Fibroblast of lung (primary cell): ENCODE measurements at regions not wholly inside any gene's neighbourhood (a gene's known extent, or its start where the extent isn't known, plus 50 kb on each side); places are given as distances from the start of the nearest gene placed in this dataset.

Source experiments
- DNase-seq, 2 donors: peaks; one replicate each; pipeline versions ENCODE4 v3.0.0 to v3.0.0-alpha.2; 2010; ENCODE audit warnings: low read depth in 2 of 2
- H2AFZ ChIP-seq: 2 replicates; pipeline ENCODE4 v1.5.1; 2012; ENCODE audit warnings: low read length, control low read depth, inconsistent platforms
- H3K27ac ChIP-seq: 2 replicates; pipeline ENCODE4 v1.5.1; 2011; ENCODE audit warnings: low read length, control low read depth; ENCODE audit not compliant: insufficient read depth
- H3K27me3 ChIP-seq: 2 replicates; pipeline ENCODE4 v1.5.1; 2011; ENCODE audit warnings: mild to moderate bottlenecking, low read length; ENCODE audit not compliant: control insufficient read depth, insufficient read depth
- H3K36me3 ChIP-seq: 2 replicates; pipeline ENCODE4 v1.5.1; 2011; ENCODE audit warnings: low read length; ENCODE audit not compliant: control insufficient read depth, insufficient read depth
- H3K4me1 ChIP-seq: 2 replicates; pipeline ENCODE4 v1.5.1; 2011; ENCODE audit warnings: low read length; ENCODE audit not compliant: control insufficient read depth, insufficient read depth; ENCODE audit errors: extremely low read depth
- H3K4me2 ChIP-seq: 2 replicates; pipeline ENCODE4 v1.5.1; 2011; ENCODE audit warnings: low read length, control low read depth; ENCODE audit not compliant: insufficient read depth; ENCODE audit errors: extremely low read depth
- H3K4me3 ChIP-seq, 4 experiments: fragments of 200-600 bp in 1 of 4; sonication (generic) in 1 of 4; replicated peaks in 1 of 4; 2 replicates each; pipeline ENCODE4 v1.5.1; 2011 to 2016; ENCODE audit warnings: low read length in 4 of 4, low read depth in 3 of 4, mild to moderate bottlenecking in 3 of 4, control low read depth in 2 of 4, inconsistent platforms in 1 of 4, mixed read lengths in 1 of 4; ENCODE audit not compliant: insufficient read depth in 1 of 4; ENCODE audit errors: control extremely low read depth in 1 of 4
- H3K79me2 ChIP-seq: 2 replicates; pipeline ENCODE4 v1.5.1; 2012; ENCODE audit warnings: mild to moderate bottlenecking, low read length, inconsistent platforms; ENCODE audit not compliant: control insufficient read depth, insufficient read depth
- H3K9ac ChIP-seq: 2 replicates; pipeline ENCODE4 v1.5.1; 2011; ENCODE audit warnings: mild to moderate bottlenecking, low read length, control low read depth; ENCODE audit not compliant: insufficient read depth
- H3K9me3 ChIP-seq: 2 replicates; pipeline ENCODE4 v1.5.1; 2012; ENCODE audit warnings: low read depth, low read length; ENCODE audit not compliant: control insufficient read depth, insufficient read depth
- H4K20me1 ChIP-seq: 2 replicates; pipeline ENCODE4 v1.5.1; 2011; ENCODE audit warnings: low read length; ENCODE audit not compliant: control insufficient read depth, insufficient read depth; ENCODE audit errors: extremely low read depth
- CTCF ChIP-seq, 2 donors: IDR thresholded peaks in 1 of 2; conservative IDR thresholded peaks in 1 of 2; 1 replicate in 1 of 2; 2 replicates in 1 of 2; pipeline ENCODE4 v1.5.1; 2011 to 2012; ENCODE audit warnings: low read length in 2 of 2, control low read depth in 1 of 2, inconsistent platforms in 1 of 2, low read depth in 1 of 2, mild to moderate bottlenecking in 1 of 2
- EZH2 ChIP-seq: IDR thresholded peaks from 2 replicates; pipeline ENCODE4 v1.5.1; 2012; ENCODE audit warnings: low read length, control low read depth, mild to moderate bottlenecking; ENCODE audit errors: missing control alignments

GRCh38 chr2:163466331-163467250, 269.2 kb downstream of the FIGN start:
- no peak overlapping the region for H3K27ac ChIP-seq
- no peaks in the 10 kb centered on the region for H3K9me3 ChIP-seq
- H4K20me1 ChIP-seq: no peaks in the 10 kb centered on the region
- no peak overlapping the region for H3K4me2 ChIP-seq
- H3K4me1 ChIP-seq: peaks cover 2% of the 10 kb centered on the region
- no peak overlapping the region for H3K4me3 ChIP-seq
- DNase-seq: peak in 1 of 2 donors; percentile 5
- H3K79me2 ChIP-seq: no peaks in the 10 kb centered on the region
- no peak overlapping the region for H3K9ac ChIP-seq
- H3K27me3 ChIP-seq: no peaks in the 10 kb centered on the region
- no peak for TF ChIP-seq CTCF (conservative IDR thresholded peaks at IDR 0.05 in 1 of 2, IDR thresholded peaks at IDR 0.05 in 1 of 2; ENCODE audit: low read depth in 1 of 2, low read length in 2 of 2)
- no peak for TF ChIP-seq EZH2
- H3K36me3 ChIP-seq: no peaks in the 10 kb centered on the region
- H2AFZ ChIP-seq: no peak overlapping the region

- H3K4me2 ChIP-seq: no peak overlapping the region
- peaks cover 2% of the 10 kb centered on the region for H3K4me1 ChIP-seq
These were observed 270.4 kb downstream of the FIGN start for GRCh38 chr2:163465440-163465839.

DNA sequence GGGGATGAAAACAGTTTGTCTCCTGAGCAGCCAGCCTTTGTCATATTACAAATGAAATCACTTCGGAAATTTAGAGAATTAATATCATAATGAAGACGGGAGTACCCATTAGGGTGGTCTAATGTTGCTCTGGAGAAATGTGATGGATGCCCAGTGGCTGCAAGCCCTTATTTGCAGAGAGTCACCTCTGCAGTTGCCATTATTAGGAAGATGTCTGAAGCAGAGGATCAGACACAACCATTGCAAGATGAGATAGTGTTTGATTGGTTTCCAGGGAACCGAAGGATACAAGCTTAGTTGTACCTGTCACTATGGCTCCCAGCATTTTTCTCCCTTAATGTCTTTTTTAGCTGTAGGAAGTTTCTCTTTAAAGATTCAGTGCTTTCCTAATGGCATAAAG, 272.4 kb downstream of the FIGN start:
- no peak for DNase-seq
- TF ChIP-seq CTCF (conservative IDR thresholded peaks at IDR 0.05 in 1 of 2, IDR thresholded peaks at IDR 0.05 in 1 of 2; ENCODE audit: low read depth in 1 of 2, low read length in 2 of 2) (no peak), EZH2 (no peak)
- H2AFZ ChIP-seq: no peak overlapping the region
- no peak overlapping the region for H3K27ac ChIP-seq
- peaks cover 2% of the 10 kb centered on the region for H3K4me1 ChIP-seq
- H3K27me3 ChIP-seq: no peaks in the 10 kb centered on the region
- no peaks in the 10 kb centered on the region for H4K20me1 ChIP-seq
- no peaks in the 10 kb centered on the region for H3K36me3 ChIP-seq
- H3K4me3 ChIP-seq: no peak overlapping the region
- no peaks in the 10 kb centered on the region for H3K9me3 ChIP-seq
- H3K9ac ChIP-seq: no peak overlapping the region
- H3K79me2 ChIP-seq: no peaks in the 10 kb centered on the region
- H3K4me2 ChIP-seq: no peak overlapping the region

More at GRCh38 chr2:163465440-163465839, 270.4 kb downstream of the FIGN start:
- Histone ChIP-seq H3K36me3 (no peaks in the 10 kb centered on the region), H3K27ac (no peak overlapping the region), H3K79me2 (no peaks in the 10 kb centered on the region), H3K27me3 (no peaks in the 10 kb centered on the region), H2AFZ (no peak overlapping the region), H4K20me1 (no peaks in the 10 kb centered on the region), H3K9me3 (no peaks in the 10 kb centered on the region), H3K9ac (no peak overlapping the region), H3K4me3 (no peak overlapping the region)
- no peak for TF ChIP-seq EZH2
- no peak for TF ChIP-seq CTCF (conservative IDR thresholded peaks at IDR 0.05 in 1 of 2, IDR thresholded peaks at IDR 0.05 in 1 of 2; ENCODE audit: low read depth in 1 of 2, low read length in 2 of 2)
- peak in 1 of 2 donors; percentile 41 for DNase-seq
